OCI-LY7 (cell line): ENCODE measurements at regions not wholly inside any gene's neighbourhood (a gene's known extent, or its start where the extent isn't known, plus 50 kb on each side); places are given as distances from the start of the nearest gene placed in this dataset.

Experiments
- BruUV-seq: library from RNA; stranded (reverse); fragments of 400-500 nt; replicated peaks from 2 replicates; lab custom pipeline; 2021; lab: Mats Ljungman, UMichigan
- CTCF ChIA-PET: fragments of 300-600 bp; sonication (Branson Sonifier 250); formaldehyde crosslinking; loops from one replicate; lab custom pipeline; 2022; ENCODE audit warnings: antibody characterized with exemption; ENCODE audit not compliant: unreplicated experiment; lab: Charles Lee
- POLR2A ChIA-PET: fragments of 300-600 bp; sonication (Branson Sonifier 250); formaldehyde crosslinking; loops from one replicate; lab custom pipeline; 2022; ENCODE audit warnings: antibody characterized with exemption; lab: Charles Lee
- DNase-seq: peaks from one replicate; pipeline ENCODE4 v3.0.0-alpha.2; 2015; ENCODE audit warnings: low spot score
- H2AFZ ChIP-seq: fragments of 200-600 bp; sonication (generic), shearing (Covaris generic); 2 replicates; pipeline ENCODE4 v1.6.1; 2014; ENCODE audit warnings: mild to moderate bottlenecking, antibody characterized with exemption, low read length, moderate library complexity
- H3K27ac ChIP-seq: fragments of 200-600 bp; sonication (generic); 2 replicates; pipeline ENCODE4 v1.5.1; 2014; ENCODE audit warnings: mixed run types, low read depth, mild to moderate bottlenecking, moderate library complexity, low read length, inconsistent platforms; ENCODE audit not compliant: poor library complexity, severe bottlenecking
- H3K36me3 ChIP-seq: fragments of 200-600 bp; sonication (generic); 2 replicates; pipeline ENCODE4 v1.6.1; 2014; ENCODE audit warnings: mild to moderate bottlenecking, antibody characterized with exemption, low read length, moderate library complexity, mixed read lengths; ENCODE audit not compliant: insufficient read depth
- H3K4me1 ChIP-seq: fragments of 200-600 bp; sonication (generic); 2 replicates; pipeline ENCODE4 v1.5.1; 2014; ENCODE audit warnings: mild to moderate bottlenecking, low read length; ENCODE audit not compliant: insufficient read depth, poor library complexity, severe bottlenecking
- H3K4me2 ChIP-seq: fragments of 200-600 bp; sonication (generic); 2 replicates; pipeline ENCODE4 v1.6.1; 2014; ENCODE audit warnings: mild to moderate bottlenecking, low read length
- H3K4me3 ChIP-seq: fragments of 200-600 bp; sonication (generic); 2 replicates; pipeline ENCODE4 v1.5.1; 2014; ENCODE audit warnings: mild to moderate bottlenecking, low read depth, low read length; ENCODE audit not compliant: poor library complexity, severe bottlenecking
- H3K79me2 ChIP-seq: fragments of 200-600 bp; sonication (generic); 2 replicates; pipeline ENCODE4 v1.6.1; 2016; ENCODE audit warnings: low read depth, mild to moderate bottlenecking, low read length, moderate library complexity, mixed read lengths; ENCODE audit not compliant: insufficient read depth
- H3K9me2 ChIP-seq: fragments of 200-600 bp; sonication (generic); 2 replicates; pipeline ENCODE4 v1.6.1; 2016; ENCODE audit warnings: mild to moderate bottlenecking, low read length, mixed read lengths; ENCODE audit not compliant: insufficient read depth
- H3K9me3 ChIP-seq: fragments of 200-600 bp; sonication (generic); 2 replicates; pipeline ENCODE4 v1.6.1; 2014; ENCODE audit warnings: mild to moderate bottlenecking, mixed run types, low read length, mixed read lengths
- H4K20me1 ChIP-seq: fragments of 200-600 bp; sonication (generic); 2 replicates; pipeline ENCODE4 v1.6.1; 2014; ENCODE audit warnings: mild to moderate bottlenecking, antibody characterized with exemption, low read length, moderate library complexity, mixed read lengths; ENCODE audit not compliant: insufficient read depth
- CTCF ChIP-seq: fragments of 200-600 bp; sonication (generic); conservative IDR thresholded peaks from 2 replicates; pipeline ENCODE4 v1.5.1; 2014; ENCODE audit warnings: mild to moderate bottlenecking, antibody characterized with exemption, low read length, moderate library complexity, mixed read lengths
- EZH2phosphoT487 ChIP-seq: fragments of 200-600 bp; sonication (generic); IDR thresholded peaks from 2 replicates; pipeline ENCODE4 v1.6.1; 2018; ENCODE audit warnings: low read depth, borderline replicate concordance, mild to moderate bottlenecking, mixed run types, antibody characterized with exemption, low read length, moderate library complexity, mixed read lengths
- intact Hi-C: fragments of 100-400 bp; cut with micrococcal nuclease; formaldehyde crosslinking; loops from one replicate; pipeline ENCODE4 v1.10.0; 2022; ENCODE audit not compliant: unreplicated experiment

GRCh38 chr10:62734781-62735463, 69.6 kb upstream of the ADO start:
- BruUV-seq = no TSS peak
- DNase-seq = no peak
- peaks cover 33% of the 10 kb centered on the region for H3K4me1 ChIP-seq
- ChIA-PET POLR2A (interaction anchor here (0.6 to 2.6 kb wide), 9 partner anchors 9 to 204 kb away, joined by 3 to 11 read pairs (median 3); no protein-coding TSS in a partner anchor), CTCF (interaction anchor here (1.0 kb wide), 1 partner anchor 44 kb away, joined by 3 read pairs; no protein-coding TSS in a partner anchor)
- no peaks in the 10 kb centered on the region for H3K9me2 ChIP-seq
- H3K4me2 ChIP-seq = peak overlapping the region; percentile 42
- H3K79me2 ChIP-seq = no peaks in the 10 kb centered on the region
- no peak for TF ChIP-seq EZH2phosphoT487
- H3K9me3 ChIP-seq = no peaks in the 10 kb centered on the region
- H3K36me3 ChIP-seq = no peaks in the 10 kb centered on the region
- H4K20me1 ChIP-seq = no peaks in the 10 kb centered on the region
- H2AFZ ChIP-seq = no peak overlapping the region
- peak overlapping the region; percentile 26 for H3K27ac ChIP-seq
- intact Hi-C loops = no loop called here
- no peak overlapping the region for H3K4me3 ChIP-seq

DNA sequence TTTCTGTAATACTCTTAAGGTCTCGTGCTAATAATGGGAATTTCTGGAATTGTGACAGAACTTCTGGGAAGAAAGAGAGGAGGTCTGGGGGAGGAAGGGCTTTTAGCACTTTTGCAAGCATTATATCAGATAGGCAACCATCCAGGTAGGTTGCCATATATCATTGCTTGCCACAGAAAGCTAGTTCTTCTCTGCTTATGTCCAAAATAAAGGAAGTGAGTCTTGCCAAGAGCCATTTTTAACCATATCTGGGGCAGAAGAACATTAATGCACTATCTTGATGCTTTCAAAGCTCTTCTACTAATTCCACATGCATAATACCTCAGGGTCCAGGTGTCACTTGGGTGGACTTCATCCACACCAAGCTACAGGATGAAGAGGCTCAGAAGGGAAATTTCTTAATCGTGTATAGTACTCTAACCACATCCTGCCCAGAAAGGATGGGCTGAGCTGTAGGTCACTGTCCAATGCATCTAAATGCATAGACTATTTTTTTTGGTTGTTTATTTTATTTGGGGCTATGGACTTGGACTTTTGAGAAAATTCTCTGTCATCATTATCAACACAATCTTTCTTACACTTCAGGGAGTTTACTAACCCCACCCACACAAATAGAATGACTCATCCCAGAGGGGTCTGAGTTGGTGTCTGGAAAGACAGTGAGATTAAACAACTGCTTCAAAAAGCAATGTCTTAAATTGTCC, 68.9 kb upstream of the ADO start:
- Histone ChIP-seq H3K9me3 (no peaks in the 10 kb centered on the region), H2AFZ (no peak overlapping the region), H3K4me2 (peak overlapping the region; percentile 42), H3K36me3 (no peaks in the 10 kb centered on the region), H3K9me2 (no peaks in the 10 kb centered on the region), H4K20me1 (no peaks in the 10 kb centered on the region), H3K4me3 (no peak overlapping the region), H3K79me2 (no peaks in the 10 kb centered on the region), H3K4me1 (peaks cover 33% of the 10 kb centered on the region), H3K27ac (peak overlapping the region; percentile 26)
- no peak for TF ChIP-seq CTCF
- TF ChIP-seq EZH2phosphoT487 = no peak
- DNase-seq = peak; percentile 83
- ChIA-PET POLR2A (interaction anchor here (0.6 to 2.6 kb wide), 8 partner anchors 8 to 205 kb away, joined by 3 to 11 read pairs (median 4); no protein-coding TSS in a partner anchor), CTCF (no interaction called here)
- intact Hi-C loops = no loop called here
- BruUV-seq = no TSS peak

- intact Hi-C loops = no loop called here
- H3K9me2 ChIP-seq = no peaks in the 10 kb centered on the region
- POLR2A ChIA-PET = interaction anchor here (0.9 to 2.6 kb wide), 4 partner anchors 9 to 47 kb away, joined by 3 to 11 read pairs (median 4); no protein-coding TSS in a partner anchor
- TF ChIP-seq EZH2phosphoT487 (no peak), CTCF (no peak)
- H2AFZ ChIP-seq = no peak overlapping the region
- H3K27ac ChIP-seq = peak overlapping the region; percentile 26
- no peaks in the 10 kb centered on the region for H3K9me3 ChIP-seq
- no peaks in the 10 kb centered on the region for H3K36me3 ChIP-seq
- H3K4me1 ChIP-seq = peaks cover 33% of the 10 kb centered on the region
- BruUV-seq = no TSS peak
- DNase-seq = no peak
- no peaks in the 10 kb centered on the region for H4K20me1 ChIP-seq
- CTCF ChIA-PET = interaction anchor here (0.5 kb wide), 1 partner anchor 787 kb away, joined by 3 read pairs; no protein-coding TSS in a partner anchor
- H3K4me3 ChIP-seq = no peak overlapping the region
- no peaks in the 10 kb centered on the region for H3K79me2 ChIP-seq
- H3K4me2 ChIP-seq = peak overlapping the region; percentile 42
These were observed 68.4 kb upstream of the ADO start for GRCh38 chr10:62736168-62736546.
